GM12891 (cell line): ENCODE measurements at regions not wholly inside any gene's neighbourhood (a gene's known extent, or its start where the extent isn't known, plus 50 kb on each side); places are given as distances from the start of the nearest gene placed in this dataset.

Source experiments
- POLR2A ChIP-seq: IDR thresholded peaks from 2 replicates; pipeline ENCODE4 v1.6.1; 2011; ENCODE audit warnings: low read depth, low read length, control low read depth
- POLR2AphosphoS5 ChIP-seq: IDR thresholded peaks from 2 replicates; pipeline ENCODE4 v1.6.1; 2011; ENCODE audit warnings: low read depth, low read length, control low read depth
- SPI1 ChIP-seq: IDR thresholded peaks from 2 replicates; pipeline ENCODE4 v1.6.1; 2011; ENCODE audit warnings: low read depth, low read length, control low read depth

GRCh38 chr7:113610572-113610971 is 308.2 kb downstream of the PPP1R3A start:
- TF ChIP-seq POLR2A (no peak), POLR2AphosphoS5 (no peak), SPI1 (no peak)
